ENCODE measurements at regions not wholly inside any gene's neighbourhood (a gene's known extent, or its start where the extent isn't known, plus 50 kb on each side); places are given as distances from the start of the nearest gene placed in this dataset.

DNA sequence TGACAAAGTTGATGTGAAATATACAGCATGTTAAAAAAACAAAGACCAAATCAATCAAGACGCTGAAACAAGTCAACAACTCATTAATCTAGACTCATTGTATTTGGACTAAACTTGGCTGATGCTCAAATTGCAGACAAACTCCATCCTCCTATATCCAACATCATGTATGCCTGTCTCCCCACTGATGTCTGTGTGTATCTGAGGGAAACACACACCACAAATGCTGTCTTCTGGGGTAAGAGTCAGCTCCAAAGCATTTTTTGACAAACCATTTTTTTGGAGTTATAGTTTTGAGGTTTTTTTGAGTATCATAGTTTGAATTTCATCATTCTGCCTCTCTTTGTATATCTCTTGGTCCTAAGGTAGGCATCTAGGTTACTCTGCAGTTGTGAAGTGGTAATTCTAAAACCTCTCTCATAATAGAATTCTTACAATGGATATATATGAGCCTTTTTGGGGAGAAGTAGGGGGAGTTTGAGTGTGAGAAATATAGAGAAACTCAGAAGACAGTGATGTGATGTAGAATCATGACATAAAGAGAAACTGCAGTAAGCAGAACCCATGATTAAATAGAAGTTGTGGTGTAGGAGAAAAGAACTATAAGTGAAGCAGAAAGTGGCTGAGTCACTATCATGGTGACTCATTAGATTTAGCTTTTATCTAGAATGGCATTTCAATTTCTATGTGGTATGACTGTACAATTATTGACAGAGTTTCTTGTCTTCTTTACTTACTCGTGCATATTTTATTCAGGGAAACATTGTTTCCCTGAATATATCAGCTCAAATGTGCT, 1531.1 kb upstream of the LRRTM3 start:
- DNase-seq (ENCODE audit: low read depth), result no peak
- TF ChIP-seq, protein P1, sequence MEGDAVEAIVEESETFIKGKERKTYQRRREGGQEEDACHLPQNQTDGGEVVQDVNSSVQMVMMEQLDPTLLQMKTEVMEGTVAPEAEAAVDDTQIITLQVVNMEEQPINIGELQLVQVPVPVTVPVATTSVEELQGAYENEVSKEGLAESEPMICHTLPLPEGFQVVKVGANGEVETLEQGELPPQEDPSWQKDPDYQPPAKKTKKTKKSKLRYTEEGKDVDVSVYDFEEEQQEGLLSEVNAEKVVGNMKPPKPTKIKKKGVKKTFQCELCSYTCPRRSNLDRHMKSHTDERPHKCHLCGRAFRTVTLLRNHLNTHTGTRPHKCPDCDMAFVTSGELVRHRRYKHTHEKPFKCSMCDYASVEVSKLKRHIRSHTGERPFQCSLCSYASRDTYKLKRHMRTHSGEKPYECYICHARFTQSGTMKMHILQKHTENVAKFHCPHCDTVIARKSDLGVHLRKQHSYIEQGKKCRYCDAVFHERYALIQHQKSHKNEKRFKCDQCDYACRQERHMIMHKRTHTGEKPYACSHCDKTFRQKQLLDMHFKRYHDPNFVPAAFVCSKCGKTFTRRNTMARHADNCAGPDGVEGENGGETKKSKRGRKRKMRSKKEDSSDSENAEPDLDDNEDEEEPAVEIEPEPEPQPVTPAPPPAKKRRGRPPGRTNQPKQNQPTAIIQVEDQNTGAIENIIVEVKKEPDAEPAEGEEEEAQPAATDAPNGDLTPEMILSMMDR (conservative IDR thresholded peaks at IDR 0.05; ENCODE audit: control insufficient read depth, insufficient read depth, low read depth, low read length), result no peak
- no peak overlapping the region for H3K4me3 ChIP-seq (ENCODE audit: control insufficient read depth, low read depth, low read length)

DNA sequence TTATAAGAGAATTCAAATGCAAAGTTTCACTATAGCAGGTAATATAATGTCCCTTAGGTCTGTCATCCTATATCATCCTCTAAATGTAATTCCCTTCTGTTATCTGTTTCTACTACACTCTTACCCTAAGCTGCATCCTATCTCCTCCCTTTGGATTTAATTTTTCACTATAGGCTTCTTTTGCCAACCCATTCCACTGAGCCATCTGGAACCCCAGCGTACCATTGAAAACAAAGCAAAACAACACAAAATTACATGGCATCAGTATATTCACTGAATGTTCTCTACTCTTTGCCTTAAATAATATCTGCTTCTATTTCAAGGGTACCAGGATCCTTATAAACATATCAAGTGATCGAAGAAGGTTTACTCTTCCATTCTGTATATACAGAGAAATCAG, 1530.2 kb upstream of the LRRTM3 start:
- TF ChIP-seq, protein P1 (conservative IDR thresholded peaks at IDR 0.05; ENCODE audit: control insufficient read depth, insufficient read depth, low read depth, low read length), result no peak
- DNase-seq (ENCODE audit: low read depth), result no peak
- no peak overlapping the region for H3K4me3 ChIP-seq (ENCODE audit: control insufficient read depth, low read depth, low read length)

DNA sequence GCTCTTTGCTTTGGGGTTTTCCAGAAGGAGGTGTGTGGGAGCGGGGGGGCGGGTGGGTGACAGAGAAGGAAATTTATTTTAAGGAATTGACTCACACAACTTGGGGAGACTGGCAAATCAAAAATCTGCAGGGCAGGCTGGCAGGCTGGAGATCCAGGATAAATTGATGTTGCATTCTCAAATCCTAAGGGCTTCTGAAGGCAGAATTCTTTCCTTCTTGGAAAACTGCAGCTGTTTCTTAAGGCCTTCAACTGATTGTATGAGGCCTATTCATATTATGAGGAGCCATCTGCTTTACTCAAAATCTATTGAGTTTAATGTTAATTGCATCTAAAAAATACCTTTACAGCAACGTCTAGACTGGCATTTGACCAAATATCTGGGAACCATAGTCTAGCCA, 1528.8 kb upstream of the LRRTM3 start:
- TF ChIP-seq, protein P1 (conservative IDR thresholded peaks at IDR 0.05; ENCODE audit: control insufficient read depth, insufficient read depth, low read depth, low read length), result no peak
- no peak overlapping the region for H3K4me3 ChIP-seq (ENCODE audit: control insufficient read depth, low read depth, low read length)
- no peak for DNase-seq (ENCODE audit: low read depth)

DNA sequence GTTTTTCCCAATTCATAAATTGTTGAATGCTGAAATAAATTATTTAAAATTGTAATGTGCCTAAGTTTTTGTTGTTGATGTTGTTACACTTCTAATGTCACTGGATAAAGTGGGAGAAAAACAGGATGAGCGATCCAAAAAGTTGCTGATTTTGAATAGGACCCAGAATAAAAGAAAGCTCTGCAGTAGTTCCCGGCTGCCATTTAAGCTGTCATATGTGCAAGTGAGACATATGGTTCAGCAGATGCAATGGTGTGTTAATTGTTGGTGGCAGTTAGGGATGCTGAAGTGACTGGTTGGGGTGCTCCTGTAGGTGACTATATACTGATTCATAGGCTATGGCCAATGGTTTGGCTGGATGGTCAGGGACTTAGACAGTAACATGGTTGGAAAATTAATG, 1517.4 kb upstream of the LRRTM3 start:
- TF ChIP-seq, protein P1 (conservative IDR thresholded peaks at IDR 0.05; ENCODE audit: control insufficient read depth, insufficient read depth, low read depth, low read length), result no peak
- H3K4me3 ChIP-seq (ENCODE audit: control insufficient read depth, low read depth, low read length), result no peak overlapping the region

DNA sequence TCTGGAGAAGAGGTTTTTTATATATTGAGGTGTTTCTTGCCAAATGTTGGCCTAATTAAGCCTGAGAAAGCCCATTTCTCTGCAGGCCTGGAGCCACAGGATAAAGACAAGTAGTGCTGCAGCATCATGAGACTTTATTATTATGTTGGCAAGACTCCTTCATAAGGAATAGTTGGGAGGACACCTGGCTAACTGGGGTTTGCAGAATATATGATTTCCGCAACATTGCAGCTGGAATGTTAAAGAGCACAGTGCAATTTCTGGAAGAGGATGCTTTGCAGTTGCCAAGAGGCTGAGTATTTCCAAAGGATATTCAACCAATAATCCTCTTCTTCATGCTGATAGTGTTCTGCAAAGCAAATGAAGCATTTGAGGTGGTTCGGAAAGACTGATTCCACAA, 1512.8 kb upstream of the LRRTM3 start:
- DNase-seq (ENCODE audit: low read depth), result no peak
- TF ChIP-seq, protein P1 (conservative IDR thresholded peaks at IDR 0.05; ENCODE audit: control insufficient read depth, insufficient read depth, low read depth, low read length), result no peak
- H3K4me3 ChIP-seq (ENCODE audit: control insufficient read depth, low read depth, low read length), result no peak overlapping the region

More for the DNA sequence above, 1517.4 kb upstream of the LRRTM3 start:
- DNase-seq (ENCODE audit: low read depth), result no peak

DNA sequence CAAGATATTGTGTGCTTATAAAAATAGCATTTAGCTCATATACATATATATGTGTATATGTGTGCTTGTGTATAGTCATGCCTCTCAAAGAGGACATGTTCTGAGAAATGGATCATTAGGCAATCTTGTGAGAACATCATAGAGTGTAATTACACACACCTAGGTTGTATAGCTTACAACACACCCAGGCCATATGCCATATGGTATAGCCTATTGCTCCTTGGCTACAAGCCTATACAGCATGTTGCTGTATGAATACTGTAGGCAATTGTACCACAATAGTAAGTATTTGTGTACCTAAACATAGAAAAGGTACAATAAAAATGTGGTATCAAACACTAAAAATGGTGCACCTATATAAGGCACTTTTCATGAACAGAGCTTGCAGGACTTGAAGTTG, 1510.5 kb upstream of the LRRTM3 start:
- no peak for DNase-seq (ENCODE audit: low read depth)
- no peak overlapping the region for H3K4me3 ChIP-seq (ENCODE audit: control insufficient read depth, low read depth, low read length)
- TF ChIP-seq, protein P1 (conservative IDR thresholded peaks at IDR 0.05; ENCODE audit: control insufficient read depth, insufficient read depth, low read depth, low read length), result no peak

Data from fibroblast of mammary gland (primary cell).